ENCODE measurements at regions not wholly inside any gene's neighbourhood (a gene's known extent, or its start where the extent isn't known, plus 50 kb on each side); places are given as distances from the start of the nearest gene placed in this dataset.
"Not testable (repeated sequence)": the region's sequence is repeated elsewhere in the genome, so short reads cannot be mapped to it uniquely, and the experiment has no call there.

DNA sequence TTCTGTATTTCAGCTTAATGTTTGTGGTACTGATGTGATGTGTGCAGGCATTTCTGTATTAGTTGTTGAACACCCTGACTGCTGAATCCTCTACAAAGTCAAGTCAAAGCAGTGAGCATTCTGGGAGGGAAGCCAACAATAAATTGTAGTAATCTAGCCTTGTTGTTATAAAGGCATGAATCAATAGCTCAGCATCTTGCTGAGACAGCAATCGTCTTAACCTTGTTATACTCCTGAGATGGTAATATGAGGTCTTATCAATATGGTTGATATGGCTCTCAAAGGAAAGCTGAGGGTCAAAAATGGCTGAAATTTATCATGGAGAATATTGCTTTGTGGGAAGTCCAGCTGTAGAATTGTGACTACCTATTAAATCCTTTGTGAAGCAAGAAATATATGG, 299.4 kb downstream of the DNAJB9 start:
- TF ChIP-seq, protein P1, sequence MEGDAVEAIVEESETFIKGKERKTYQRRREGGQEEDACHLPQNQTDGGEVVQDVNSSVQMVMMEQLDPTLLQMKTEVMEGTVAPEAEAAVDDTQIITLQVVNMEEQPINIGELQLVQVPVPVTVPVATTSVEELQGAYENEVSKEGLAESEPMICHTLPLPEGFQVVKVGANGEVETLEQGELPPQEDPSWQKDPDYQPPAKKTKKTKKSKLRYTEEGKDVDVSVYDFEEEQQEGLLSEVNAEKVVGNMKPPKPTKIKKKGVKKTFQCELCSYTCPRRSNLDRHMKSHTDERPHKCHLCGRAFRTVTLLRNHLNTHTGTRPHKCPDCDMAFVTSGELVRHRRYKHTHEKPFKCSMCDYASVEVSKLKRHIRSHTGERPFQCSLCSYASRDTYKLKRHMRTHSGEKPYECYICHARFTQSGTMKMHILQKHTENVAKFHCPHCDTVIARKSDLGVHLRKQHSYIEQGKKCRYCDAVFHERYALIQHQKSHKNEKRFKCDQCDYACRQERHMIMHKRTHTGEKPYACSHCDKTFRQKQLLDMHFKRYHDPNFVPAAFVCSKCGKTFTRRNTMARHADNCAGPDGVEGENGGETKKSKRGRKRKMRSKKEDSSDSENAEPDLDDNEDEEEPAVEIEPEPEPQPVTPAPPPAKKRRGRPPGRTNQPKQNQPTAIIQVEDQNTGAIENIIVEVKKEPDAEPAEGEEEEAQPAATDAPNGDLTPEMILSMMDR (IDR thresholded peaks at IDR 0.05; ENCODE audit: insufficient read depth, low read length, poor library complexity, severe bottlenecking) = no peak
- no peaks in the 10 kb centered on the region for H3K27me3 ChIP-seq (ENCODE audit: control insufficient read depth, insufficient read depth, low read length)
- no peaks in the 10 kb centered on the region for H3K36me3 ChIP-seq (ENCODE audit: control insufficient read depth, insufficient read depth, low read length)
- no peak for DNase-seq (ENCODE audit: low read depth)
- H3K4me3 ChIP-seq (ENCODE audit: low read depth, low read length) = no peak overlapping the region

DNA sequence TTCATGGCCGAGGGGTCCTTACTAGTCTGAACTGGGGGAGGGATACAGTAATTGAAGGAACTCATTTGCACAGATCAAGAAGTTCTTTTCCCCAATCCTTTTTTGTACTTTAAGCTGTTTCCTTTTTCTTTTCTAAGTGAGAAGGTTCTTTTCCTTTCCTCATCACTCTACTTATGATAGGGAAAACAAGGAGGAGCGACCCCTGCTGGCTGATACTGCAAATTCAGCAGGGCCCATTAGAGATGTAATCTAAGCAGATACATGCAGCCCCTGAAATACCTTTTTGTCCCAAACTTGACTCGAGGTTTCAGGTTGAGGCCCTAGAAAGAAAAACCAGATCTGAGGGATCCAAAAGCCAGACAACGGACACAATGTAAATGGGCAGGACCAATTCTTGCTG, 305.5 kb downstream of the DNAJB9 start:
- TF ChIP-seq, protein P1 (IDR thresholded peaks at IDR 0.05; ENCODE audit: insufficient read depth, low read length, poor library complexity, severe bottlenecking) = no peak
- H3K36me3 ChIP-seq (ENCODE audit: control insufficient read depth, insufficient read depth, low read length) = no peaks in the 10 kb centered on the region
- no peaks in the 10 kb centered on the region for H3K27me3 ChIP-seq (ENCODE audit: control insufficient read depth, insufficient read depth, low read length)
- no peak overlapping the region for H3K4me3 ChIP-seq (ENCODE audit: low read depth, low read length)
- no peak for DNase-seq (ENCODE audit: low read depth)

DNA sequence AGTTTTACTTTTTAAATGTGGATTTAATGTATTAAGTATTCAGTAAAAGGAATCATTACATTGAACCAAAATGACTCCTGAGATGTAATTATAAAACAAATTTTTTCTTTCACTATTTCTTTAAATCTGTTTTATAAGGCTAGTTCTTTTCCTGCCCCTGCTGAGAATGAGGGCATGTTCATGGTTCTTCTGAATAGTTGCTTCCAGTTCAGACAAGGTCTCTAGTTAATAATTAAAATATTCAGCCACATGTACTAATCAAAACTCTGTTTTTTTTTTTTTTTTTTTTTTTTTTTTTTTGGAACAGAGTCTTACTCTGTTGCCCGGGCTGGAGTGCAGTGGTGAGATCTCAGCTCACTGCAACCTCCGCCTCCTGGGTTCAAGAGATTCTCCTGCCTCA, 321.2 kb downstream of the DNAJB9 start:
- DNase-seq (ENCODE audit: low read depth) = no peak
- H3K27me3 ChIP-seq (ENCODE audit: control insufficient read depth, insufficient read depth, low read length) = no peaks in the 10 kb centered on the region
- no peaks in the 10 kb centered on the region for H3K36me3 ChIP-seq (ENCODE audit: control insufficient read depth, insufficient read depth, low read length)
- TF ChIP-seq, protein P1 (IDR thresholded peaks at IDR 0.05; ENCODE audit: insufficient read depth, low read length, poor library complexity, severe bottlenecking) = no peak
- no peak overlapping the region for H3K4me3 ChIP-seq (ENCODE audit: low read depth, low read length)

DNA sequence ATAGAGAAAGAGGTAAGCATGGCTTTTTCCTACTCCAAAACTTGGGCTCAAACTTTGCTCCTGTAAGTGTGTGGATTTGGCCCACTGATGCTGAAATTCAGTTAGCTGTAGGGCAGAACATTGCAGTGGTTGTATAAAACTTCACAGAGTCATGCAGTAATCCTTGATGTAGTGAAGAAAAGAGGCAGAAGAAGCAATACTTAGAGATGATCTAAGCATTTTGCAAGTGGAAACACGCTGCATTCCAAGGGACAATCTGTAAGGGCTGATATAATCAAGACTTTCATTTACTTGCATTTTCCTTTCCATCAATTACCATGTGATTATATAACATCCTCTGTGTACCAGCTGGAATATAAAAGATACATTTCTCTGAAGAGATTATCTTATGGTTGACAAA, 338.8 kb downstream of the DNAJB9 start:
- Histone ChIP-seq H3K36me3 (ENCODE audit: control insufficient read depth, insufficient read depth, low read length) (no peaks in the 10 kb centered on the region), H3K27me3 (ENCODE audit: control insufficient read depth, insufficient read depth, low read length) (no peaks in the 10 kb centered on the region), H3K4me3 (ENCODE audit: low read depth, low read length) (no peak overlapping the region)
- TF ChIP-seq, protein P1 (IDR thresholded peaks at IDR 0.05; ENCODE audit: insufficient read depth, low read length, poor library complexity, severe bottlenecking) = no peak
- no peak for DNase-seq (ENCODE audit: low read depth)

DNA sequence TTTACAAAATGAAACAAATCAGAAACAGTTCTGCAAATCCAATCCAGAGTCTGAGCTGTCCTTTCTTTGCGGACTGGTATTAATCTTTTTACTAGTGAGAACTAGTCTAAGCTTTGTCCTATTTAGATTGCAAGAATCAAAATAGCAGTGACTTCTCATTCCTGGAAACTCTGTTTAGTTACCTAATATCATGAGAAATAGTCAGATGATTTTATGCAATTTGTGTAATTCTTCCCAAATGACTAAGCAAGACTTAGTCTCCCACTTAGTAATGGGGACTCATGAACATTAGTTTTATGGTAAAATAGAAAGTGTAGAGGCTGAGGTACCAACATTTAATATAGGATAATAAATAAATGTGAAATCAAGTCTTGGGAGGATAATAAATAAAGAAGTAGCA, 341.3 kb downstream of the DNAJB9 start:
- Histone ChIP-seq H3K4me3 (ENCODE audit: low read depth, low read length) (no peak overlapping the region), H3K36me3 (ENCODE audit: control insufficient read depth, insufficient read depth, low read length) (no peaks in the 10 kb centered on the region), H3K27me3 (ENCODE audit: control insufficient read depth, insufficient read depth, low read length) (no peaks in the 10 kb centered on the region)
- DNase-seq (ENCODE audit: low read depth) = no peak
- TF ChIP-seq, protein P1 (IDR thresholded peaks at IDR 0.05; ENCODE audit: insufficient read depth, low read length, poor library complexity, severe bottlenecking) = no peak

DNA sequence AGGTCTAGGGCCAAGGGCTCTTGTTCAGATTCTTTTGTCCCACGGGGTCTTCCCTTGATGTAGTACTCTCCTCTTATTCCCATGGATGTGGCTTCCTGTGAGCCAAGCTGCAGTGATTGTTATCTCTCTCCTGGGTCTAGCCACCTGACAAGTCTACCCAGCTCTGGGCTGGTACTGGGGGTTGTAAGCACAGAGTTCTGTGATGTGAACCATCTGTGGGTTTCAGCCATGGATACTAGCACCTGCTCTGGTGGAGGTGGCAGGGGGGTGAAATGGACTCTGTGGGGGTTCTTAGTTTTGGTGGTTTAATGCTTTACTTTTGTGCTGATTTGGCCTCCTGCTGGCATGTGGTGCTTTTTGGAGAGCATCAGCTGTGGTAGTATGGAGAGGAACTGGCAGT, 350.8 kb downstream of the DNAJB9 start:
- Histone ChIP-seq H3K36me3 (ENCODE audit: control insufficient read depth, insufficient read depth, low read length) (no peaks in the 10 kb centered on the region), H3K4me3 (ENCODE audit: low read depth, low read length) (no peak overlapping the region), H3K27me3 (ENCODE audit: control insufficient read depth, insufficient read depth, low read length) (no peaks in the 10 kb centered on the region)
- TF ChIP-seq, protein P1 (IDR thresholded peaks at IDR 0.05; ENCODE audit: insufficient read depth, low read length, poor library complexity, severe bottlenecking) = no peak
- DNase-seq (ENCODE audit: low read depth) = no peak

DNA sequence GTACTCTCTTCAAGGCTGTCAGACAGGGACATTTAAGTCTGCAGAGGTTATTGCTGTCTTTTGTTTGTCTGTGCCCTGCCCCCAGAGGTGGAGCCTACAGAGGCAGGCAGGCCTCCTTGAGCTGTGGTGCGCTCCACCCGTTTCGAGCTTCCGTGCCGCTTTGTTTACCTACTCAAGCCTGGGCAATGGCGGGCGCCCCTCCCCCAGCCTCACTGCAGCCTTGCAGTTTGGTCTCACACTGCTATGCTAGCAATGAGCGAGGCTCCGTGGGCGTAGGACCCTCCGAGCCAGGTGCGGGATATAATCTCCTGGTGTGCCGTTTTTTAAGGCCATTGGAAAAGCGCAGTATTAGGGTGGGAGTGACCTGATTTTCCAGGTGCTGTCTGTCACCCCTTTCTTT, 373.4 kb downstream of the DNAJB9 start:
- H3K36me3 ChIP-seq (ENCODE audit: control insufficient read depth, insufficient read depth, low read length); DNase-seq (ENCODE audit: low read depth); H3K4me3 ChIP-seq (ENCODE audit: low read depth, low read length); H3K27me3 ChIP-seq (ENCODE audit: control insufficient read depth, insufficient read depth, low read length): not testable (repeated sequence)
